ENCODE measurements at regions not wholly inside any gene's neighbourhood (a gene's known extent, or its start where the extent isn't known, plus 50 kb on each side); places are given as distances from the start of the nearest gene placed in this dataset.
"Not testable (repeated sequence)": the region's sequence is repeated elsewhere in the genome, so short reads cannot be mapped to it uniquely, and the experiment has no call there.

- TF ChIP-seq, protein P1, sequence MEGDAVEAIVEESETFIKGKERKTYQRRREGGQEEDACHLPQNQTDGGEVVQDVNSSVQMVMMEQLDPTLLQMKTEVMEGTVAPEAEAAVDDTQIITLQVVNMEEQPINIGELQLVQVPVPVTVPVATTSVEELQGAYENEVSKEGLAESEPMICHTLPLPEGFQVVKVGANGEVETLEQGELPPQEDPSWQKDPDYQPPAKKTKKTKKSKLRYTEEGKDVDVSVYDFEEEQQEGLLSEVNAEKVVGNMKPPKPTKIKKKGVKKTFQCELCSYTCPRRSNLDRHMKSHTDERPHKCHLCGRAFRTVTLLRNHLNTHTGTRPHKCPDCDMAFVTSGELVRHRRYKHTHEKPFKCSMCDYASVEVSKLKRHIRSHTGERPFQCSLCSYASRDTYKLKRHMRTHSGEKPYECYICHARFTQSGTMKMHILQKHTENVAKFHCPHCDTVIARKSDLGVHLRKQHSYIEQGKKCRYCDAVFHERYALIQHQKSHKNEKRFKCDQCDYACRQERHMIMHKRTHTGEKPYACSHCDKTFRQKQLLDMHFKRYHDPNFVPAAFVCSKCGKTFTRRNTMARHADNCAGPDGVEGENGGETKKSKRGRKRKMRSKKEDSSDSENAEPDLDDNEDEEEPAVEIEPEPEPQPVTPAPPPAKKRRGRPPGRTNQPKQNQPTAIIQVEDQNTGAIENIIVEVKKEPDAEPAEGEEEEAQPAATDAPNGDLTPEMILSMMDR (IDR thresholded peaks at IDR 0.05; ENCODE audit: poor library complexity, severe bottlenecking): no peak
- Histone ChIP-seq H3K27me3 (ENCODE audit: insufficient read depth, poor library complexity, severe bottlenecking) (no peaks in the 10 kb centered on the region), H3K4me1 (ENCODE audit: insufficient read depth, poor library complexity, severe bottlenecking) (peaks cover 12% of the 10 kb centered on the region), H3K36me3 (ENCODE audit: low read depth) (no peaks in the 10 kb centered on the region), H3K27ac (ENCODE audit: poor library complexity, severe bottlenecking) (no peak overlapping the region), H3K9me3 (ENCODE audit: severe bottlenecking) (no peaks in the 10 kb centered on the region), H3K4me3 (ENCODE audit: severe bottlenecking) (no peak overlapping the region)
- ATAC-seq (ENCODE audit: low read depth) (no peak), DNase-seq (ENCODE audit: low spot score) (no peak)
Observed at GRCh38 chr14:55835985-55836384, 256.0 kb downstream of the KTN1 start.

- H3K27me3 ChIP-seq (ENCODE audit: insufficient read depth, poor library complexity, severe bottlenecking): no peaks in the 10 kb centered on the region
- H3K9me3 ChIP-seq (ENCODE audit: severe bottlenecking): no peaks in the 10 kb centered on the region
- ATAC-seq (ENCODE audit: low read depth): no peak
- H3K36me3 ChIP-seq (ENCODE audit: low read depth): no peaks in the 10 kb centered on the region
- TF ChIP-seq, protein P1 (IDR thresholded peaks at IDR 0.05; ENCODE audit: poor library complexity, severe bottlenecking): no peak
- DNase-seq (ENCODE audit: low spot score): no peak
- no peak overlapping the region for H3K4me3 ChIP-seq (ENCODE audit: severe bottlenecking)
- H3K27ac ChIP-seq (ENCODE audit: poor library complexity, severe bottlenecking): no peak overlapping the region
- H3K4me1 ChIP-seq (ENCODE audit: insufficient read depth, poor library complexity, severe bottlenecking): peaks cover 2% of the 10 kb centered on the region
Observed at GRCh38 chr14:55837467-55837866, 257.5 kb downstream of the KTN1 start.

GRCh38 chr14:55838529-55839052 lies 258.6 kb downstream of the KTN1 start:
- DNase-seq (ENCODE audit: low spot score): no peak
- no peaks in the 10 kb centered on the region for H3K4me1 ChIP-seq (ENCODE audit: insufficient read depth, poor library complexity, severe bottlenecking)
- H3K4me3 ChIP-seq (ENCODE audit: severe bottlenecking): no peak overlapping the region
- no peak overlapping the region for H3K27ac ChIP-seq (ENCODE audit: poor library complexity, severe bottlenecking)
- no peaks in the 10 kb centered on the region for H3K36me3 ChIP-seq (ENCODE audit: low read depth)
- no peaks in the 10 kb centered on the region for H3K27me3 ChIP-seq (ENCODE audit: insufficient read depth, poor library complexity, severe bottlenecking)
- ATAC-seq (ENCODE audit: low read depth): no peak
- TF ChIP-seq, protein P1 (IDR thresholded peaks at IDR 0.05; ENCODE audit: poor library complexity, severe bottlenecking): no peak
- H3K9me3 ChIP-seq (ENCODE audit: severe bottlenecking): no peaks in the 10 kb centered on the region

DNA sequence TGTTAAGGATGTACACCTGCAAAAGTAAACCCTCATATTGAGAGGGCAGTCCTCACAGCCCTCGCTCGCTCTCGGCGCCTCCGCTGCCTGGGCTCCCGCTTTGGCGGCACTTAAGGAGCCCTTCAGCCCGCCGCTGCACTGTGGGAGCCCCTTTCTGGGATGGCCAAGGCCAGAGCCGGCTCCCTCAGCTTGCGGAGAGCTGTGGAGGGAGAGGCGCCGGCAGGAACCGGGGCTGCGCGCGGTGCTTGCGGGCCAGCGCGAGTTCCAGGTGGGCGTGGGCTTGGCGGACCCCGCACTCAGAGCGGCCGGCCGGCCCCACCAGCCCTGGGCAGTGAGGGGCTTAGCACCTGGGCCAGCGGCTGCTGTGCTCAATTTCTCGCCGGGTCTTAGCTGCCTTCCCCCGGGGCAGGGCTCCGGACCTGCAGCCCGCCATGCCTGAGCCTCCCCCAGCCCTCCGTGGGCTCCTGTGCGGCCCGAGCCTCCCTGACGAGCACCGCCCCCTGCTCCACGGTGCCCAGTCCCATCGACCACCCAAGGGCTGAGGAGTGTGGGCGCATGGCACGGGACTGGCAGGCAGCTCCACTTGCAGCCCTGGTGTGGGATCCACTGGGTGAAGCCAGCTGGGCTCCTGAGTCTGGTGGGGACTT lies 259.4 kb downstream of the KTN1 start:
- H3K9me3 ChIP-seq (ENCODE audit: severe bottlenecking); DNase-seq (ENCODE audit: low spot score); H3K27me3 ChIP-seq (ENCODE audit: insufficient read depth, poor library complexity, severe bottlenecking); H3K4me1 ChIP-seq (ENCODE audit: insufficient read depth, poor library complexity, severe bottlenecking); H3K27ac ChIP-seq (ENCODE audit: poor library complexity, severe bottlenecking); H3K4me3 ChIP-seq (ENCODE audit: severe bottlenecking); H3K36me3 ChIP-seq (ENCODE audit: low read depth); ATAC-seq (ENCODE audit: low read depth): not testable (repeated sequence)

- H3K36me3 ChIP-seq (ENCODE audit: low read depth): no peaks in the 10 kb centered on the region
- H3K27ac ChIP-seq (ENCODE audit: poor library complexity, severe bottlenecking): no peak overlapping the region
- no peaks in the 10 kb centered on the region for H3K9me3 ChIP-seq (ENCODE audit: severe bottlenecking)
- no peak overlapping the region for H3K4me3 ChIP-seq (ENCODE audit: severe bottlenecking)
- TF ChIP-seq, protein P1 (IDR thresholded peaks at IDR 0.05; ENCODE audit: poor library complexity, severe bottlenecking): no peak
- DNase-seq (ENCODE audit: low spot score): no peak
- ATAC-seq (ENCODE audit: low read depth): no peak
- H3K4me1 ChIP-seq (ENCODE audit: insufficient read depth, poor library complexity, severe bottlenecking): no peaks in the 10 kb centered on the region
- no peaks in the 10 kb centered on the region for H3K27me3 ChIP-seq (ENCODE audit: insufficient read depth, poor library complexity, severe bottlenecking)
Observed at GRCh38 chr14:55840821-55841220, 260.8 kb downstream of the KTN1 start.

Measured in RWPE2 (cell line).